LHCN-M2 (cell line): ENCODE measurements at regions not wholly inside any gene's neighbourhood (a gene's known extent, or its start where the extent isn't known, plus 50 kb on each side); places are given as distances from the start of the nearest gene placed in this dataset.

Source experiments
- DNase-seq: peaks from one replicate; pipeline ENCODE4 v3.0.0-alpha.2; 2012; ENCODE audit warnings: low read depth

DNA sequence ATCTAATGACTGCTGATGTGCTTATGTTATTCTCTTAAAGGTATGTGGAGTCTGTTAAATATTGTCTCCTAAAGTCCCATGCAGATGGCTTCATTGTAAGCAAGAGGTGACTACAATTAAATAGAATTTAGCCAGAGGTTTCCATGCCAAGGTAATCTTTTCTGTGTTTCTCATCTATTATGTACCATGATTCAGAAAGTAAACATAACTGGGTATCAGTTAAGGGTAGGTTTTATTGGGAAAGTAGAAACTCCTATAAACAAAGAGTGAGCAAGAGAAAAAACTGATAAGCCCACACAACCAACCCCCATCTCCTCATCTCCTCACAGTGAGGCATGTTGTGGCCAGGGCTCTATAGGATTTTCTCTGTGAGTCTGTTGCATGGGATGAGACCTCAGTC lies 611.7 kb downstream of the SNAPC1 start:
- no peak for DNase-seq

- no peak for DNase-seq
These were observed 615.8 kb downstream of the SNAPC1 start for GRCh38 chr14:62378057-62378456.

GRCh38 chr14:62381311-62382070 lies 619.3 kb downstream of the SNAPC1 start:
- DNase-seq, result no peak

GRCh38 chr14:62409169-62409568 lies 636.1 kb downstream of the KCNH5 start:
- DNase-seq, result no peak

DNA sequence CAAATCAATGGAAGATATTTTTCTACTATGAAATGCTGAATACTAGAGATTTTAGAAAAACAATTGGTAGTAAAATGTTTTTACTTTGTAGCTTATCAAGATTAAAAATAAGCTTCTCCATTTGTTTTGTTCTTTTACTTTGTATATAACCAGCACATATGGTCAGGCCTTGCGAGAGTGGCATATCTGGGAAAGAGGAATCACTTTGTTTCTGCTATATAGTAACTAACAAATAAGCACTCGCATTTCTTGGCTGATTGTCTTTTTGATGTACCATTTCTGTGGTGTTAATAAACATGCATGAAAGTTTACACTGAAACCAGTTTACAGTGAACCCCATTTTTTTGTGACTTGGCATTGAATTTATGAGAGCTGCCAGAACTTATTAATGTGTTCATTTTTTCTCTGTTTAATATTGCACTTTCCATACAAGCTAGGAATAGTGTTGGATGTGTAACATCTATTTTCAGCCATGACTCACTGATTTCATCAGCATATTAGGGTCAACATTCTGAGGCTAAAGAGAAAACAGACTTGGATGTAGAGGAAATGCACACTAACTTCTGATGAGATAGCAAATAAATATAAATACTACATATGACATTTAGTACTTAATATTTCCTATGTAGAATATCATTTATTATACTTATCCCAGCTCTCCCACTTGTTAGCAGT lies 635.5 kb downstream of the KCNH5 start:
- DNase-seq, result no peak

- DNase-seq, result no peak
These were observed 624.4 kb downstream of the KCNH5 start for GRCh38 chr14:62420847-62421246.

DNA sequence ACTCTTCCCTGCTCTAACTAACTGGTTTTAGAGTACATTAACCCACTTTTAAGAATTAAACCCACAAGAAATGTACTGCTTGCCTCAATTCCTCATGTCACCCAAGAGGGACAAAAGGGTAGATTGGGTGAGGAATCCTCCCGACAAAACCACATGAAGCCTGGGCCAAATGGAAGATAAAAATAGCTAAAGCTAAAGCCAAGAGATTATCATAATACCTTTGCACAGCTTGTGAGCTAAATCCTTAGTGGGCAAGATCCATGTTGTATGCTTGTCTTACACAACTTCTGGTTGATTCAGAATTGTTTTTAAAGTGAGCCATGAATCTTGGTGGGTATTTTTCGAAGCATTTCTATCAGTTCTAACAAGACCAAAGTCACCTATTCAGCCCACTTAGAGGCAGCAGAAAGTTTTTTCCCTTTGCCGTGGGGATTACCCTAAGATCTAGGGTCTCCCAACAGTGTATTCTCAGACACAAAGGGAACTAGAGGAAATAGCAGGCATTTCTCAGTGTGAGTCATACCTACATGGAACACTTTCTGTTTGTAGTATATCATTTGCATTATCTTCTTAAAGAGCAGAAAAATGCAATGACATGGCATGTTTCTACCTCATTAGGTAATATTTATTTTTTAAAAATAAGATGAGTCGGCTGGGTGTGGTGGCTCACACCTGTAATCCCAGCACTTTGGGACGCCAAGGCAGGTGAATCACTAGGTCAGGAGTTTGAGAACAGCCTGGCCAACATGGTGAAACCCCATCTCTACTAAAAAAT lies 616.6 kb downstream of the KCNH5 start:
- DNase-seq, result no peak

DNA sequence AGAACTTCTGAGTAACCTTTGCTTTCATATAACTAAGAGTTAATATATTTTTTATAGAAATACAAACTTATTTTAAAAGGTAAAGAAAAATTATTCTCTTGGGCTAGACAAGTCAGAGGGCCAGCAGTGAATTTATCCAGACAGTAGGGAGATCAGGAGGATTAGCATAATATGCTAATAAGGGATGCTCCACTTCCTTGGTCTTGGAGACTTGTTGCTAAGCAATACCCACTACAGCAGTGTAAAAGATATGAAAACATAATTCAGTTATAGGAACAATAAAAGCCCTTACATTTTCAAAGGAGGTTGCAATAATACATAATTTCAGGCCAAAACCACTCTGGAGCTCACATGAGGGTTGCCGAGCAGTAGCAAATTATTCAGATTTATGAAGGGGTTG lies 615.6 kb downstream of the KCNH5 start:
- no peak for DNase-seq

DNA sequence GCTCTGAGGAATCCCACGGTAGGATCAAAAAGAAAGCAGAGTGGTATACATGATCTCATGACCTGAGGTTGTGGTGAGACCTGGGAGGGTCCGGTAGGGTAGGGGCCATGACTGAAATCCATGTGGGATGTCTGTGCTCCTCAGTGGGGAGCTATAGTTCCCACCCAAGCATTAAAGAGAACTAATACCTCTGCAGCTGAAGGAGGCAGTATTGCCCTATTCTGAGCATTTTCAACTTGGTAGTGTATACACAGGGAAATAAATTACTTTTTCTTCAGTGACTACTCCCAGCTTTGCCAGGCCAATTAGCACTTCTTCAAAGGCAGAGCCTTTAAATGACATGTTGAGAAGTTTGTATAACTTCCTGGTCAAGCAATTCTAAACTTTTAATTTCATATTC lies 613.8 kb downstream of the KCNH5 start:
- DNase-seq, result no peak

DNA sequence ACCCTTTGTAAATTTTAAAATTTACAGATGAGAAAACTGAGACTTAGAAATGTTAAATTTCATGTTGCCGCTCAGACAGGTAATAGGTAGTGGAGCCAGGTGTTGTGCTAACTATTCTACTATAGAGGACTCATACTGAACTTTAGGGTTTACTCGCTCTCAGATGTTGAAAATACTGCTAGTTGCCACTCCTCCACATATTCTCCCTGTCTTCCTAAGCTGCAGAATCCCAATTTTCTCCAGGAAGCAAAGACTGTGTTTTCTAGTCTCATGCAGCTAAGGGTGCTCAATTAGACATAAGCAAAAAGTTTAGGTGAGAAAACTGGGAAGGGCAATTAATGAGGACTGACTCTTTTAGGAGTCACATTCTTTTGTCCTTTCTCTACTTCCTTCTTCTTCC lies 612.3 kb downstream of the KCNH5 start:
- no peak for DNase-seq

- no peak for DNase-seq
These were observed 609.0 kb downstream of the KCNH5 start for GRCh38 chr14:62436261-62436660.

DNA sequence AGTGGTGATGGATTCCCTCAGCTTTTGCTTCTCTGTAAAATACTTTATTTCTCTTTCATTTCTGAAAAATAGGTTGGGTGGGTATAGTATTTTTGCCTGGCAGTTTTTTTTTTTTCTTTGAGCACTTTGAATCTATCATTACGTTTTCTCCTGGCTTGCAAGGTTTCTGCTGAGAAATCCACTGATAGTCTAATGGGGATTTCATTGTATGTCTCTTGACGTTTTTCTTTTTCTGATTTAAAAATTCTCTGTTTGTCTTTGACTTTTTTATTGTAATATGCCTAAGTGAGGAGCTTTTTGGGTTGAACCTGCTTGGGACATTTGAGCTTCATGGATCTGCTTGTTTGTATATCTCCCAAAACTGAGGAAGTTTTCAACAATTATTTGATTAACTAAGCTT lies 606.0 kb downstream of the KCNH5 start:
- no peak for DNase-seq

DNA sequence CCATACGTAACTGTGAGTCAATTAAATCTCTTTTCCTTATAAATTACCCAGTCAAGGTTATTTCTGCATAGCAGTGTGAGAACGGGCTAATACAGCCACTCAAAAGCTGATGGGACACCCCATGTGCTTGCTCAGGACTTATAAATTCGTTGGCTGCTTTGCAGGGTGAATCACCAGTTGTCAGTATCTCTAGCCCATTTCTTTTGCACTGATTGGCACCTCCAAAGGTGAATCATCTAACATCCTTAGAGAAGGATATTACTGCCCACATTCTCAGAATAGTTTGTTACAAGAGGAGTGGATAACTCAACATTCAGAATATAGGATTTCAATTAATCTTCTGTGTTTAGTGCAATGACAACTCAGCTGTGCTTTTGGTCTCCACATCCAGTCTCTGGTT lies 601.5 kb downstream of the KCNH5 start:
- DNase-seq, result no peak

- no peak for DNase-seq
These were observed 599.7 kb downstream of the KCNH5 start for GRCh38 chr14:62445570-62445969.

DNA sequence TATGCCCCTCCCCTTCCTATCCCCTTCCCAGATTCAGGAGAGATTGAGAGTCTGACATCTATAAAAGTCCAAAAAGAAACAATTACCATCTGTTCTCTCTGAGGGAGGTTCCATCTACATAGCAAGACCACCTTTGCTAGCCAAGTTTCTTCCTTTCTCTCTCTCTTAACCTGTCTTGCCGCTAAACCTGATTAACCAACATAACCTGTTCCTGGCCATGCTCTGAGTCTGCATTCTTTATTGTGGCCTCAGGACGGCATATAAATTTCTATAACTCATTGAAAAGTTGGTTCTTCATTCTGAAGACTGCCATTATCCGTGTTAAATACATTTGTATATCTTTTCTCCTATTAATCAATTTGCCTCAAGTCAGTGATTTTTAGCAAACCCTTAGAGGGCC lies 594.0 kb downstream of the KCNH5 start:
- no peak for DNase-seq

DNA sequence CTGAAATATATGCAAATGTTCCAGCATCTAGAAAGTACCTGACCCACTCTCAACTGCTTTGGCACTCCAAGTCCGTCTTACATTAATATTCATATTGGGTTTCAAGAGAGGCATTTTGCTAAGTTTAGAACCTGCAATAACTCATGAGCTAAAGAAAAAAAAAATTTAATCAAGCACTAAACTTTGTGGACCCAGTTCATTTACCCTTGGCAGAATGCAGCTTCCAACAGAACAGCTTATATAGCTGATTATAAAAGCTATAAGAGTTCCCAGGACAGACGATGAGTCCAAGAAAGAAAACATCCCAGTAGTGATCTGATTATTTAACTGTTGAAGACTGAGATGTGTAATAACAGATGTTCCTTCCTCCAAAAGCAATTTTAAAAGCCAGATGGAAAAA lies 592.0 kb downstream of the KCNH5 start:
- DNase-seq, result no peak

DNA sequence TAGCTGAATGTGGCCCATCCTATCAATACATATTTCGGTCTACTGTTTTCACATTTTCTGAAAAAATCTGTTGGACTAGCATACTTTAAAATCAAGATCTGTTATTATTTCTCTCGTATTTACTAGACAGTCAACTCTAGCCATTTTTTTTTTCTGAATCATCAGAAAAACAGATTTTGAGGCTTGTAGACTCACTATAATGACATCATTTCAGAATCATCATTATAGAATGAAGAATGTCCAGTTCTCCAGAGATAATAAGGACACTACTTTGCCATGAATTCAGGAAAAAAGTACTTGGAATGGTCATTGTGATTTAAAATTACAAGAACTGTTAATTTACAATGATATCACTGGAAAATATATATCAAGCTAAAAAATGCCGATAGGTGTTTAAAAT lies 589.8 kb downstream of the KCNH5 start:
- no peak for DNase-seq

GRCh38 chr14:62462988-62463387 lies 582.3 kb downstream of the KCNH5 start:
- no peak for DNase-seq

DNA sequence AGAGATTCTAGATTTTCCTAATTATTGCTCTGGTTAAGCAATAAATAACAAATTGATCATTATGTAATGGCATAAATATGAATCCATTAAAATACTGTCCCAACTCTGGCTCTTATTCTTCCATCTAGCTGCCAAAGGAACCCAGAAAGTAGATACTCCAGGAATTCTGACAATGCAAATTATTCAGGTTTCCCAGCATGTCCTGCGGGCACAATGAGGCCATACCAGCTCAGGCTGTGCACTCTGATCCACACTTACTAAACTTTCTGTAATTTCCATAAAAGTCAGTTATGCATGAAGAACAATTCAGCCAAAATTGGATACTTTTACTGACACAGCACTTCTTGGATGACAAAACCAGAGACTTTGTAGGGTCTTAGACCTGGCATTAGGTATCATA lies 576.3 kb downstream of the KCNH5 start:
- DNase-seq, result no peak

DNA sequence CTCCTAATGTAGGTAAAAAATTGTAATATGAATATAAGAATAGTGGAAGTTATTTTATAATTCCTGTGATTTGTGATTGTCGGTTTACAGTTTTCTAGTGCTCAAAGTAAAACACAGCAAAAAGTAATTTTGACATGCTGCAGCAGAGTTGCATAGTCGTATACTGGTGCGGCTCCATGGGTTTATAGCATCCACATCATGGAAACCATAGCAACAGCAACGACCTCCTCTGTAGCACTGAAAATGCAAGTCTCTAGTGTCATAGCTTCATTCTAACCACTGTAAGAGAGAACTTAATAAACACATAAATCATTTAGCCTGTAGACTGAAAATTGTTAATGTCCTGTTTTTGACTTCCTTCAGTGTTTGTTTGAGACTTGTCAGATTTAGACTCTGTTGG lies 574.3 kb downstream of the KCNH5 start:
- DNase-seq, result no peak

GRCh38 chr14:62491146-62491545 lies 554.1 kb downstream of the KCNH5 start:
- DNase-seq, result no peak

DNA sequence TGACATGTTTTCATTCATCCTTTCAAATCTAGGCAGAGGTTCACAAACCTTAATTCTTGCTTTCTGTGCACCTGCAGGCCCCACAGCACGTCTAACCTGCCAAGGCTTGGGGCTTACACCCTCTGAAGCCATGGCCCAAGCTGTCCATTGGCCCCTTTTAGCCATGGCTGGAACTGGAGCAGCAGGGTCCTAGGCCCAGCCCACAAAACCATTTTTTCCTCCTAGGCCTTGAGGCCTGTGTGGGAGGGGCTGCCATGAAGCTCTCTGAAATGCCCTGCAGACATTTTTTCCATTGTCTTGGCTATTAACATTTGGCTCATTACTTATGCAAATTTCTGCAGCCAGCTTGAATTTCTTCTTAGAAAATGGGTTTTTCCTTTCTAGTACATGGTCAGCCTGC lies 547.5 kb downstream of the KCNH5 start:
- DNase-seq, result no peak
